HCT116 (cell line): ENCODE measurements at regions not wholly inside any gene's neighbourhood (a gene's known extent, or its start where the extent isn't known, plus 50 kb on each side); places are given as distances from the start of the nearest gene placed in this dataset.

Experiments used
- ATAC-seq: fragments of 200-7000 bp; cut with Tn5 transposase; 2 replicates; pipeline ENCODE4 v1.9.1; 2020; ENCODE audit warnings: mild to moderate bottlenecking, moderate library complexity
- BruUV-seq: library from RNA; stranded (reverse); fragments of 400-500 nt; replicated peaks from 2 replicates; lab custom pipeline; 2021; lab: Mats Ljungman, UMichigan
- CTCF ChIA-PET: fragments of 300-600 bp; sonication (Branson Sonifier 250); formaldehyde crosslinking; loops from one replicate; lab custom pipeline; 2021; ENCODE audit warnings: antibody characterized with exemption; lab: Charles Lee
- POLR2A ChIA-PET: fragments of 300-600, 350-600 bp; sonication (Branson Sonifier 250); formaldehyde crosslinking; loops from one replicate; lab custom pipeline; 2021; ENCODE audit warnings: antibody characterized with exemption; lab: Charles Lee
- RAD21 ChIA-PET, 2 experiments: fragments of 300-600 bp; sonication (Branson Sonifier 250); formaldehyde crosslinking; loops; one replicate each; lab custom pipeline; 2023; ENCODE audit warnings: low total read pairs in 2 of 2; ENCODE audit not compliant: uncharacterized antibody in 2 of 2, unreplicated experiment in 2 of 2, low non-redundant PET in 1 of 2; lab: Charles Lee
- DNase-seq: peaks from one replicate; pipeline ENCODE4 v3.0.0-alpha.2; 2010; ENCODE audit warnings: low read depth, low spot score
- H2AFZ ChIP-seq: fragments of 200-600 bp; shearing (Covaris generic), sonication (generic); 2 replicates; pipeline ENCODE4 v1.6.1; 2017; ENCODE audit warnings: low read depth, mixed run types, mixed read lengths, antibody characterized with exemption, low read length; ENCODE audit not compliant: poor library complexity, severe bottlenecking
- H3K27ac ChIP-seq: 2 replicates; pipeline ENCODE4 v1.5.1; 2012; ENCODE audit warnings: low read depth, low read length
- H3K27me3 ChIP-seq: fragments of 200-600 bp; sonication (generic); 2 replicates; pipeline ENCODE4 v1.6.1; 2016; ENCODE audit warnings: mixed run types, low read length, mixed read lengths; ENCODE audit not compliant: insufficient read depth
- H3K36me3 ChIP-seq, 2 experiments: fragments of 200-500 bp in 1 of 2; fragments of 200-600 bp in 1 of 2; sonication (Bioruptor generic) in 1 of 2; sonication (generic) in 1 of 2; 2 replicates each; pipeline versions ENCODE4 v1.5.1 to v1.6.1; 2014 to 2016; ENCODE audit warnings: low read length in 2 of 2, inconsistent platforms in 1 of 2, mixed read lengths in 1 of 2, mixed run types in 1 of 2; ENCODE audit not compliant: insufficient read depth in 2 of 2, control insufficient read depth in 1 of 2
- H3K4me1 ChIP-seq, 2 experiments: fragments of 200-600 bp in 1 of 2; sonication (generic) in 1 of 2; 2 replicates each; pipeline versions ENCODE4 v1.5.1 to v1.6.1; 2012 to 2017; ENCODE audit warnings: low read length in 2 of 2, inconsistent platforms in 1 of 2, mild to moderate bottlenecking in 1 of 2, mixed read lengths in 1 of 2, mixed run types in 1 of 2, moderate library complexity in 1 of 2; ENCODE audit not compliant: insufficient read depth in 2 of 2, control insufficient read depth in 1 of 2
- H3K4me2 ChIP-seq: fragments of 200-600 bp; sonication (generic); 2 replicates; pipeline ENCODE4 v1.6.1; 2017; ENCODE audit warnings: mixed run types, low read length, mixed read lengths
- H3K4me3 ChIP-seq, 2 experiments: fragments of 200-600 bp in 1 of 2; sonication (generic) in 1 of 2; replicated peaks in 1 of 2; 2 replicates each; pipeline ENCODE4 v1.5.1; 2011 to 2016; ENCODE audit warnings: low read length in 2 of 2, control low read depth in 1 of 2, low read depth in 1 of 2, mild to moderate bottlenecking in 1 of 2, mixed read lengths in 1 of 2, mixed run types in 1 of 2
- H3K79me2 ChIP-seq: fragments of 200-600 bp; sonication (generic); 2 replicates; pipeline ENCODE4 v1.6.1; 2017; ENCODE audit warnings: mild to moderate bottlenecking, mixed run types, low read length, moderate library complexity, mixed read lengths; ENCODE audit not compliant: insufficient read depth
- H3K9ac ChIP-seq: fragments of 200-600 bp; sonication (generic); 2 replicates; pipeline ENCODE4 v1.6.1; 2016; ENCODE audit warnings: low read length, mixed read lengths
- H3K9me2 ChIP-seq: fragments of 200-600 bp; sonication (generic), shearing (Covaris generic); 2 replicates; pipeline ENCODE4 v1.6.1; 2017; ENCODE audit warnings: mixed run types, mild to moderate bottlenecking, moderate library complexity; ENCODE audit not compliant: insufficient read depth
- H3K9me3 ChIP-seq, 2 experiments: fragments of 200-500 bp in 1 of 2; fragments of 200-600 bp in 1 of 2; sonication (Bioruptor generic) in 1 of 2; sonication (generic) in 1 of 2; 2 replicates each; pipeline ENCODE4 v1.6.1; 2014 to 2017; ENCODE audit warnings: low read length in 2 of 2, mixed read lengths in 2 of 2, inconsistent platforms in 1 of 2, low read depth in 1 of 2, mild to moderate bottlenecking in 1 of 2, mixed run types in 1 of 2, moderate library complexity in 1 of 2; ENCODE audit not compliant: control insufficient read depth in 1 of 2, insufficient read depth in 1 of 2
- H4K20me1 ChIP-seq: fragments of 200-600 bp; sonication (generic), shearing (Covaris generic); 2 replicates; pipeline ENCODE4 v1.6.1; 2017; ENCODE audit warnings: mixed run types, mild to moderate bottlenecking, moderate library complexity; ENCODE audit not compliant: insufficient read depth
- CBX3 ChIP-seq: IDR thresholded peaks from 2 replicates; pipeline ENCODE4 v1.6.1; 2012; ENCODE audit warnings: low read depth
- CEBPB ChIP-seq: IDR thresholded peaks from 2 replicates; pipeline ENCODE4 v1.6.1; 2012; ENCODE audit warnings: low read depth
- CTCF ChIP-seq, 3 experiments: fragments of 200-600 bp in 1 of 3; sonication (generic) in 1 of 3; IDR thresholded peaks in 2 of 3; conservative IDR thresholded peaks in 1 of 3; 2 replicates each; pipeline ENCODE4 v1.5.1; 2012 to 2017; ENCODE audit warnings: low read depth in 2 of 3, low read length in 2 of 3, antibody characterized with exemption in 1 of 3, borderline replicate concordance in 1 of 3, control low read depth in 1 of 3, mild to moderate bottlenecking in 1 of 3, mixed read lengths in 1 of 3, mixed run types in 1 of 3, moderate library complexity in 1 of 3; ENCODE audit not compliant: insufficient read depth in 1 of 3
- EGR1 ChIP-seq: IDR thresholded peaks from 2 replicates; pipeline ENCODE4 v1.6.1; 2012; ENCODE audit warnings: low read depth
- ELF1 ChIP-seq: IDR thresholded peaks from 2 replicates; pipeline ENCODE4 v1.6.1; 2012; ENCODE audit warnings: low read depth, borderline replicate concordance
- EZH2 ChIP-seq: fragments of 200-600 bp; sonication (generic); IDR thresholded peaks from 2 replicates; pipeline ENCODE4 v1.6.1; 2017; ENCODE audit warnings: antibody characterized with exemption, mixed run types
- EZH2phosphoT487 ChIP-seq: fragments of 200-600 bp; IDR thresholded peaks from 2 replicates; pipeline ENCODE4 v1.6.1; 2018; ENCODE audit warnings: antibody characterized with exemption, borderline replicate concordance
- FOSL1 ChIP-seq: IDR thresholded peaks from 2 replicates; pipeline ENCODE4 v1.6.1; 2012; ENCODE audit warnings: low read depth
- JUND ChIP-seq: IDR thresholded peaks from 2 replicates; pipeline ENCODE4 v1.6.1; 2012
- MAX ChIP-seq: IDR thresholded peaks from 2 replicates; pipeline ENCODE4 v1.6.1; 2012
- POLR2AphosphoS5 ChIP-seq: IDR thresholded peaks from 2 replicates; pipeline ENCODE4 v1.6.1; 2011; ENCODE audit warnings: mild to moderate bottlenecking, low read depth, low read length, moderate library complexity
- RAD21 ChIP-seq: IDR thresholded peaks from 2 replicates; pipeline ENCODE4 v1.6.1; 2012; ENCODE audit warnings: low read depth, mild to moderate bottlenecking
- REST ChIP-seq: IDR thresholded peaks from 2 replicates; pipeline ENCODE4 v1.6.1; 2012; ENCODE audit warnings: low read depth
- SIN3A ChIP-seq: IDR thresholded peaks from 2 replicates; pipeline ENCODE4 v1.6.1; 2012; ENCODE audit warnings: low read depth
- SRF ChIP-seq: IDR thresholded peaks from 2 replicates; pipeline ENCODE4 v1.6.1; 2012; ENCODE audit warnings: low read depth
- TCF7L2 ChIP-seq: IDR thresholded peaks from 2 replicates; pipeline ENCODE4 v1.7.0; 2011; ENCODE audit warnings: borderline replicate concordance, inconsistent platforms; ENCODE audit not compliant: insufficient read depth, insufficient read length; ENCODE audit errors: extremely low read depth
- YY1 ChIP-seq: IDR thresholded peaks from 2 replicates; pipeline ENCODE4 v1.6.1; 2011; ENCODE audit warnings: low read length, low read depth, moderate library complexity, mild to moderate bottlenecking; ENCODE audit not compliant: insufficient replicate concordance; ENCODE audit errors: extremely low read depth
- ZBTB33 ChIP-seq: IDR thresholded peaks from 2 replicates; pipeline ENCODE4 v1.6.1; 2011; ENCODE audit warnings: mild to moderate bottlenecking, low read length, moderate library complexity; ENCODE audit not compliant: insufficient replicate concordance; ENCODE audit errors: extremely low read depth
- ZFX ChIP-seq: fragments of 450-650 bp; IDR thresholded peaks from 2 replicates; pipeline ENCODE4 v1.6.1; 2017
- ZNF274 ChIP-seq: fragments of 200-500 bp; sonication (Bioruptor generic); IDR thresholded peaks from 2 replicates; pipeline ENCODE4 v1.6.1; 2014; ENCODE audit warnings: mild to moderate bottlenecking, low read depth, low read length, inconsistent platforms
- intact Hi-C: fragments of 100-400 bp; cut with micrococcal nuclease; formaldehyde crosslinking; loops from 2 replicates; pipeline ENCODE4 v1.10.0; 2022

GRCh38 chr7:52723606-52724005 is 311.8 kb upstream of the POM121L12 start:
- no peaks in the 10 kb centered on the region for H3K79me2 ChIP-seq
- intact Hi-C loops = no loop called here
- no TSS peak for BruUV-seq
- H3K4me1 ChIP-seq = no peaks in the 10 kb centered on the region
- peaks cover 11 to 30% of the 10 kb centered on the region in 2 experiments for H3K9me3 ChIP-seq
- no peak overlapping the region for H3K9ac ChIP-seq
- ChIA-PET RAD21 (no interaction called here), CTCF (no interaction called here), POLR2A (no interaction called here)
- no peaks in the 10 kb centered on the region for H3K36me3 ChIP-seq
- no peak for TF ChIP-seq SRF
- TF ChIP-seq FOSL1 = no peak
- no peak for TF ChIP-seq CEBPB
- TF ChIP-seq POLR2AphosphoS5 = no peak
- no peak for TF ChIP-seq ELF1
- TF ChIP-seq RAD21 = no peak
- no peak for TF ChIP-seq YY1
- no peak for TF ChIP-seq ZBTB33
- no peak for TF ChIP-seq ZFX
- TF ChIP-seq ZNF274 = no peak
- no peak for TF ChIP-seq CBX3
- TF ChIP-seq MAX = no peak
- TF ChIP-seq JUND = no peak
- TF ChIP-seq EZH2 = no peak
- no peak for TF ChIP-seq EGR1
- no peak for TF ChIP-seq SIN3A
- TF ChIP-seq REST = no peak
- no peak for TF ChIP-seq TCF7L2
- no peak for TF ChIP-seq CTCF (IDR thresholded peaks at IDR 0.05 in 2 of 3, conservative IDR thresholded peaks at IDR 0.05 in 1 of 3; ENCODE audit: borderline replicate concordance in 1 of 3, insufficient read depth in 1 of 3, low read depth in 2 of 3, low read length in 2 of 3)
- no peak for TF ChIP-seq EZH2phosphoT487
- no peaks in the 10 kb centered on the region for H4K20me1 ChIP-seq
- DNase-seq (no peak), ATAC-seq (no peak)
- H3K27me3 ChIP-seq = no peaks in the 10 kb centered on the region
- H3K4me3 ChIP-seq = no peak overlapping the region
- no peak overlapping the region for H3K27ac ChIP-seq
- H3K4me2 ChIP-seq = no peak overlapping the region
- no peak overlapping the region for H2AFZ ChIP-seq
- no peaks in the 10 kb centered on the region for H3K9me2 ChIP-seq
